ENCODE measurements at regions not wholly inside any gene's neighbourhood (a gene's known extent, or its start where the extent isn't known, plus 50 kb on each side); places are given as distances from the start of the nearest gene placed in this dataset.
A peak's percentile ranks its signal among the peaks of the same experiment; 100 is the strongest.

DNA sequence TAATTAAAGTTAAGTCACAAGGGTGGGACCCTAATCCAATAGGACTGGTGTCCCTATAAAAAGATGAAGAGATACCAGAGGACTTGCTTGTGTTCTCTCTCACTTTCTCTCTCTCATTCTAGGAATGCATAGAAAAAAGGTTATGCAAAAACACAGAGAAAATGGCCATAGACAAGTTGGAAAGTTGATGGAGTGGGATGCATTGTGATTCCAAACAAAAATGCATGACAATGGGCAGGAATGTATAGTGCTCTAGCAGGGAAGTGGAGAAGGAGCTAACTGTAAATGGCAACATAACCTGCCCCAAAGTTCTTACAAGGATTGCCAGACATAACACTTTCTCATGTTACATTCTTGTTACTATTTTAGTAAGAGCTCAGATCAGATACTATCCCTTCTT, 301.6 kb upstream of the LRATD1 start:
- Histone ChIP-seq H3K27me3 (replicated peaks in 1 of 4; ENCODE audit: control insufficient read depth in 3 of 4, extremely low read depth in 1 of 4, insufficient read depth in 3 of 4, low read length in 3 of 4) (0 out of 7 replicates have a peak, but pooled peaks cover 0 to 3% (median 0%) of the 10 kb centered on the region in 4 experiments), H3K23ac (ENCODE audit: insufficient read length) (no peak overlapping the region), H2BK12ac (ENCODE audit: low read depth, low read length) (no peak overlapping the region), H3K9ac (replicated peaks in 1 of 4; ENCODE audit: extremely low read depth in 1 of 4, low read depth in 3 of 4, low read length in 3 of 4) (no peak overlapping the region), H2AFZ (ENCODE audit: low read length) (no peak overlapping the region), H3K4me2 (ENCODE audit: insufficient read depth in 1 of 2, low read depth in 2 of 2, low read length in 2 of 2) (peak overlapping the region; percentile 21 to 47; a peak in 2 of 4 replicates), H3K23me2 (ENCODE audit: low read depth, low read length) (no peaks in the 10 kb centered on the region), H4K20me1 (replicated peaks in 1 of 2; ENCODE audit: control insufficient read depth in 1 of 2, insufficient read depth in 2 of 2, low read length in 2 of 2) (no peaks in the 10 kb centered on the region), H2BK15ac (ENCODE audit: low read length) (no peak overlapping the region), H4K8ac (ENCODE audit: extremely low read depth, insufficient read depth, low read length) (no peak overlapping the region), H4K91ac (replicated peaks; ENCODE audit: insufficient read length, low read length) (no peak overlapping the region), H3K4ac (replicated peaks; ENCODE audit: insufficient read length, low read depth, low read length) (no peak overlapping the region), H4K5ac (ENCODE audit: insufficient read length, low read depth, low read length) (no peak overlapping the region), H2AK5ac (ENCODE audit: low read depth, low read length) (no peak overlapping the region), H2BK5ac (ENCODE audit: low read depth, low read length) (no peak overlapping the region), H3K9me3 (ENCODE audit: insufficient read depth in 2 of 2, low read depth in 1 of 2, low read length in 1 of 2) (no peaks in the 10 kb centered on the region), H2BK120ac (replicated peaks; ENCODE audit: low read depth, low read length) (no peak overlapping the region), H3K79me2 (ENCODE audit: control insufficient read depth in 1 of 2, insufficient read depth in 2 of 2, low read length in 2 of 2) (no peaks in the 10 kb centered on the region), H3K79me1 (ENCODE audit: low read depth, low read length) (no peaks in the 10 kb centered on the region), H3K14ac (ENCODE audit: insufficient read length) (no peak overlapping the region), H3K27ac (ENCODE audit: low read depth, low read length) (no peak overlapping the region), H3K4me3 (ENCODE audit: extremely low read depth in 1 of 4, insufficient read depth in 2 of 4, low read depth in 3 of 4, low read length in 4 of 4) (peak overlapping the region in 1 of 4 experiments; percentile 11; a peak in 1 of 8 replicates), H3K56ac (replicated peaks; ENCODE audit: insufficient read length, low read depth, low read length) (no peak overlapping the region), H3K36me3 (ENCODE audit: control insufficient read depth in 2 of 4, insufficient read depth in 4 of 4, low read length in 3 of 4) (no peaks in the 10 kb centered on the region), H2BK20ac (ENCODE audit: low read length) (no peak overlapping the region), H3K4me1 (replicated peaks in 1 of 4; ENCODE audit: control insufficient read depth in 3 of 4, insufficient read depth in 4 of 4, low read length in 3 of 4) (peaks cover 0 to 3% (median 0%) of the 10 kb centered on the region in 4 experiments; a peak in 1 of 7 replicates), H3K18ac (ENCODE audit: extremely low read depth, low read length) (no peak overlapping the region)
- DNase-seq (ENCODE audit: low read depth in 1 of 2, low spot score in 2 of 2) (no peak), FAIRE-seq (peak; percentile 75)
- CTCF ChIA-PET (ENCODE audit: partially characterized antibody), result no interaction called here
- POLR2A ChIA-PET (ENCODE audit: partially characterized antibody), result no interaction called here
- TF ChIP-seq, protein P1, sequence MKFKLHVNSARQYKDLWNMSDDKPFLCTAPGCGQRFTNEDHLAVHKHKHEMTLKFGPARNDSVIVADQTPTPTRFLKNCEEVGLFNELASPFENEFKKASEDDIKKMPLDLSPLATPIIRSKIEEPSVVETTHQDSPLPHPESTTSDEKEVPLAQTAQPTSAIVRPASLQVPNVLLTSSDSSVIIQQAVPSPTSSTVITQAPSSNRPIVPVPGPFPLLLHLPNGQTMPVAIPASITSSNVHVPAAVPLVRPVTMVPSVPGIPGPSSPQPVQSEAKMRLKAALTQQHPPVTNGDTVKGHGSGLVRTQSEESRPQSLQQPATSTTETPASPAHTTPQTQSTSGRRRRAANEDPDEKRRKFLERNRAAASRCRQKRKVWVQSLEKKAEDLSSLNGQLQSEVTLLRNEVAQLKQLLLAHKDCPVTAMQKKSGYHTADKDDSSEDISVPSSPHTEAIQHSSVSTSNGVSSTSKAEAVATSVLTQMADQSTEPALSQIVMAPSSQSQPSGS (IDR thresholded peaks at IDR 0.05; ENCODE audit: low read length), result no peak
- TF ChIP-seq POLR2AphosphoS5 (IDR thresholded peaks at IDR 0.05; ENCODE audit: low read depth, low read length) (no peak), SIN3A (conservative IDR thresholded peaks at IDR 0.05 in 1 of 2, IDR thresholded peaks at IDR 0.05 in 1 of 2; ENCODE audit: low read depth in 1 of 2, low read length in 2 of 2) (no peak), SP2 (IDR thresholded peaks at IDR 0.05; ENCODE audit: low read length) (no peak), BCL11A (IDR thresholded peaks at IDR 0.05; ENCODE audit: low read depth in 2 of 2, low read length in 2 of 2) (peak in 1 of 2 experiments; percentile 48), CBX5 (IDR thresholded peaks at IDR 0.05; ENCODE audit: low read depth, low read length) (no peak), POU5F1 (IDR thresholded peaks at IDR 0.05; ENCODE audit: low read depth, low read length) (peak; percentile 100), CREB1 (IDR thresholded peaks at IDR 0.05) (no peak), SRF (IDR thresholded peaks at IDR 0.05; ENCODE audit: low read depth, low read length) (no peak), RFX5 (IDR thresholded peaks at IDR 0.05; ENCODE audit: borderline replicate concordance, low read depth, low read length) (no peak), SP4 (IDR thresholded peaks at IDR 0.05; ENCODE audit: low read length) (no peak), CEBPB (IDR thresholded peaks at IDR 0.05; ENCODE audit: low read depth, low read length) (no peak), YY1 (IDR thresholded peaks at IDR 0.05; ENCODE audit: low read depth, low read length) (peak; percentile 36; the same call in 1 of the 2 replicates), RXRA (IDR thresholded peaks at IDR 0.05; ENCODE audit: insufficient read depth, low read depth, low read length) (no peak)
- TF ChIP-seq, protein P2, sequence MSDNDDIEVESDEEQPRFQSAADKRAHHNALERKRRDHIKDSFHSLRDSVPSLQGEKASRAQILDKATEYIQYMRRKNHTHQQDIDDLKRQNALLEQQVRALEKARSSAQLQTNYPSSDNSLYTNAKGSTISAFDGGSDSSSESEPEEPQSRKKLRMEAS (IDR thresholded peaks at IDR 0.05), result no peak

Data from H1 (cell line).